PC-3 (cell line): ENCODE measurements at regions not wholly inside any gene's neighbourhood (a gene's known extent, or its start where the extent isn't known, plus 50 kb on each side); places are given as distances from the start of the nearest gene placed in this dataset.

Experiments used
- ATAC-seq: fragments of 200-7000 bp; cut with Tn5 transposase; 2 replicates; pipeline ENCODE4 v1.9.1; 2020; ENCODE audit warnings: mild to moderate bottlenecking, moderate library complexity
- BruUV-seq: library from RNA; stranded (reverse); fragments of 400-500 nt; replicated peaks from 2 replicates; lab custom pipeline; 2021; lab: Mats Ljungman, UMichigan
- CTCF ChIA-PET: fragments of 300-600 bp; sonication (Branson Sonifier 250); formaldehyde crosslinking; loops from one replicate; lab custom pipeline; 2022; ENCODE audit warnings: antibody characterized with exemption; lab: Charles Lee
- POLR2A ChIA-PET: fragments of 300-600 bp; sonication (Branson Sonifier 250); formaldehyde crosslinking; loops from one replicate; lab custom pipeline; 2022; ENCODE audit warnings: antibody characterized with exemption; ENCODE audit not compliant: unreplicated experiment; lab: Charles Lee
- DNase-seq: peaks from one replicate; pipeline ENCODE4 v3.0.0-alpha.2; 2015
- H2AFZ ChIP-seq: fragments of 300-600 bp; sonication (generic); 2 replicates; pipeline ENCODE4 v1.6.0; 2016; ENCODE audit warnings: antibody characterized with exemption, low read length
- H3F3A ChIP-seq: fragments of 300-600 bp; sonication (generic); one replicate; pipeline ENCODE4 v1.6.0; 2017; ENCODE audit warnings: antibody characterized with exemption, low read length, control low read depth, mild to moderate bottlenecking; ENCODE audit not compliant: unreplicated experiment
- H3K27ac ChIP-seq: fragments of 300-600 bp; sonication (generic); 2 replicates; pipeline ENCODE4 v1.5.1; 2016; ENCODE audit warnings: mild to moderate bottlenecking, low read length
- H3K27me3 ChIP-seq: fragments of 300-600 bp; sonication (generic); 2 replicates; pipeline ENCODE4 v1.6.1; 2016; ENCODE audit warnings: low read length, mixed read lengths
- H3K36me3 ChIP-seq: fragments of 300-600 bp; sonication (generic); 2 replicates; pipeline ENCODE4 v1.6.1; 2016; ENCODE audit warnings: low read depth, mixed run types, low read length, mixed read lengths
- H3K4me1 ChIP-seq: fragments of 300-600 bp; sonication (generic); 2 replicates; pipeline ENCODE4 v1.5.1; 2016; ENCODE audit warnings: low read length; ENCODE audit not compliant: insufficient read depth
- H3K4me2 ChIP-seq: fragments of 300-600 bp; sonication (generic); 2 replicates; pipeline ENCODE4 v1.6.0; 2016; ENCODE audit warnings: low read length
- H3K4me3 ChIP-seq: fragments of 300-600 bp; sonication (generic); 2 replicates; pipeline ENCODE4 v1.5.1; 2016; ENCODE audit warnings: mild to moderate bottlenecking, low read length, mixed read lengths
- H3K79me2 ChIP-seq: fragments of 300-600 bp; sonication (generic); 2 replicates; pipeline ENCODE4 v1.6.1; 2017; ENCODE audit warnings: low read length, mixed read lengths
- H3K9ac ChIP-seq: fragments of 300-600 bp; sonication (generic); 2 replicates; pipeline ENCODE4 v1.6.0; 2016; ENCODE audit warnings: mild to moderate bottlenecking, low read length
- H3K9me2 ChIP-seq: fragments of 300-600 bp; sonication (generic); replicated peaks from 2 replicates; pipeline ENCODE4 v1.6.1; 2016; ENCODE audit warnings: mixed run types, low read length, mixed read lengths
- H3K9me3 ChIP-seq: fragments of 300-600 bp; sonication (generic); 2 replicates; pipeline ENCODE4 v1.6.1; 2016; ENCODE audit warnings: low read length, mixed read lengths
- H4K20me1 ChIP-seq: fragments of 300-600 bp; sonication (generic); 2 replicates; pipeline ENCODE4 v1.6.1; 2016; ENCODE audit warnings: low read length, mixed read lengths
- CTCF ChIP-seq: fragments of 300-600 bp; sonication (generic); conservative IDR thresholded peaks from 2 replicates; pipeline ENCODE4 v1.5.1; 2017; ENCODE audit warnings: antibody characterized with exemption, low read depth, mild to moderate bottlenecking, low read length
- EZH2 ChIP-seq: fragments of 300-600 bp; sonication (generic); IDR thresholded peaks from one replicate; pipeline ENCODE4 v1.6.1; 2017; ENCODE audit warnings: antibody characterized with exemption, mild to moderate bottlenecking, low read length; ENCODE audit not compliant: unreplicated experiment
- EZH2phosphoT487 ChIP-seq: fragments of 300-600 bp; sonication (generic); IDR thresholded peaks from 2 replicates; pipeline ENCODE4 v1.6.1; 2018; ENCODE audit warnings: mild to moderate bottlenecking, antibody characterized with exemption, low read length, borderline replicate concordance
- intact Hi-C: fragments of 100-400 bp; cut with micrococcal nuclease; formaldehyde crosslinking; loops from 2 replicates; pipeline ENCODE4 v1.9.0; 2023

GRCh38 chr2:52194342-52194741, 1162.4 kb upstream of the NRXN1 start:
- intact Hi-C loops = no loop called here
- Histone ChIP-seq H3K27ac (no peak overlapping the region), H3K9me3 (no peaks in the 10 kb centered on the region), H3K27me3 (no peaks in the 10 kb centered on the region), H3K4me1 (no peaks in the 10 kb centered on the region), H3K9ac (no peak overlapping the region), H3K4me3 (no peak overlapping the region), H3K4me2 (no peak overlapping the region), H3F3A (no peaks in the 10 kb centered on the region), H3K79me2 (no peaks in the 10 kb centered on the region), H3K9me2 (no peaks in the 10 kb centered on the region), H3K36me3 (no peaks in the 10 kb centered on the region), H4K20me1 (no peaks in the 10 kb centered on the region), H2AFZ (no peak overlapping the region)
- ChIA-PET POLR2A (no interaction called here), CTCF (no interaction called here)
- ATAC-seq (peak; percentile 43; the same call in 1 of the 2 replicates), DNase-seq (peak; percentile 16)
- TF ChIP-seq EZH2phosphoT487 = no peak
- no peak for TF ChIP-seq CTCF
- TF ChIP-seq EZH2 = no peak
- BruUV-seq = no TSS peak

- H3F3A ChIP-seq = no peaks in the 10 kb centered on the region
- ChIA-PET POLR2A (no interaction called here), CTCF (no interaction called here)
- ATAC-seq (no peak), DNase-seq (no peak)
- TF ChIP-seq CTCF (no peak), EZH2phosphoT487 (no peak), EZH2 (no peak)
- no peaks in the 10 kb centered on the region for H3K9me2 ChIP-seq
- H3K79me2 ChIP-seq = no peaks in the 10 kb centered on the region
- intact Hi-C loops = no loop called here
- no peaks in the 10 kb centered on the region for H3K9me3 ChIP-seq
- BruUV-seq = no TSS peak
- H3K4me3 ChIP-seq = no peak overlapping the region
- no peak overlapping the region for H2AFZ ChIP-seq
- H4K20me1 ChIP-seq = no peaks in the 10 kb centered on the region
- no peak overlapping the region for H3K4me2 ChIP-seq
- H3K4me1 ChIP-seq = no peaks in the 10 kb centered on the region
- H3K27me3 ChIP-seq = no peaks in the 10 kb centered on the region
- no peaks in the 10 kb centered on the region for H3K36me3 ChIP-seq
- H3K27ac ChIP-seq = no peak overlapping the region
- no peak overlapping the region for H3K9ac ChIP-seq
Measured at GRCh38 chr2:52193804-52194203, 1161.9 kb upstream of the NRXN1 start.

- Histone ChIP-seq H3K27ac (no peak overlapping the region), H3K4me2 (no peak overlapping the region), H3K9ac (no peak overlapping the region), H3K9me3 (no peaks in the 10 kb centered on the region), H4K20me1 (no peaks in the 10 kb centered on the region), H3K4me1 (no peaks in the 10 kb centered on the region), H3K79me2 (no peaks in the 10 kb centered on the region), H3K9me2 (no peaks in the 10 kb centered on the region), H3K36me3 (no peaks in the 10 kb centered on the region), H3F3A (no peaks in the 10 kb centered on the region), H2AFZ (no peak overlapping the region), H3K4me3 (no peak overlapping the region), H3K27me3 (no peaks in the 10 kb centered on the region)
- BruUV-seq = no TSS peak
- no peak for DNase-seq
- ATAC-seq = no peak
- no peak for TF ChIP-seq EZH2
- TF ChIP-seq CTCF = no peak
- no peak for TF ChIP-seq EZH2phosphoT487
- ChIA-PET POLR2A (no interaction called here), CTCF (no interaction called here)
- intact Hi-C loops = no loop called here
Measured at GRCh38 chr2:52192656-52193055, 1160.7 kb upstream of the NRXN1 start.
